ENCODE measurements at regions not wholly inside any gene's neighbourhood (a gene's known extent, or its start where the extent isn't known, plus 50 kb on each side); places are given as distances from the start of the nearest gene placed in this dataset.

- no peak for DNase-seq
- no peak overlapping the region for H3K27ac Mint-ChIP-seq (ENCODE audit: unreplicated experiment)
- intact Hi-C loops (cut with micrococcal nuclease; ENCODE audit: unreplicated experiment): no loop called here
- TF ChIP-seq CTCF (IDR thresholded peaks at IDR 0.05; ENCODE audit: unreplicated experiment): no peak
- CTCF ChIA-PET: interaction anchor here (0.7 kb wide), 1 partner anchor 12 kb away, joined by 3 read pairs; no protein-coding TSS in a partner anchor
- no peaks in the 10 kb centered on the region for H3K36me3 Mint-ChIP-seq (ENCODE audit: insufficient read depth, unreplicated experiment)
- H3K4me3 Mint-ChIP-seq (ENCODE audit: low read depth, unreplicated experiment): no peak overlapping the region
- no peaks in the 10 kb centered on the region for H3K27me3 Mint-ChIP-seq (ENCODE audit: unreplicated experiment)
- H3K4me1 Mint-ChIP-seq (ENCODE audit: low read depth, unreplicated experiment): peaks cover 9% of the 10 kb centered on the region
- H3K9me3 Mint-ChIP-seq (ENCODE audit: low read depth, unreplicated experiment): no peaks in the 10 kb centered on the region
- no TSS peak for BruUV-seq (replicated peaks)
These were observed 123.7 kb upstream of the EXOC2 start for GRCh38 chr6:816510-817084.

- TF ChIP-seq CTCF (IDR thresholded peaks at IDR 0.05; ENCODE audit: unreplicated experiment): no peak
- H3K4me1 Mint-ChIP-seq (ENCODE audit: low read depth, unreplicated experiment): peaks cover 9% of the 10 kb centered on the region
- no peaks in the 10 kb centered on the region for H3K27me3 Mint-ChIP-seq (ENCODE audit: unreplicated experiment)
- H3K4me3 Mint-ChIP-seq (ENCODE audit: low read depth, unreplicated experiment): no peak overlapping the region
- no peak overlapping the region for H3K27ac Mint-ChIP-seq (ENCODE audit: unreplicated experiment)
- no peaks in the 10 kb centered on the region for H3K36me3 Mint-ChIP-seq (ENCODE audit: insufficient read depth, unreplicated experiment)
- H3K9me3 Mint-ChIP-seq (ENCODE audit: low read depth, unreplicated experiment): no peaks in the 10 kb centered on the region
- peak; percentile 13 for DNase-seq
- intact Hi-C loops (cut with micrococcal nuclease; ENCODE audit: unreplicated experiment): no loop called here
- CTCF ChIA-PET: no interaction called here
- BruUV-seq (replicated peaks): no TSS peak
These were observed 122.4 kb upstream of the EXOC2 start for GRCh38 chr6:815348-815738.

GRCh38 chr6:814378-815347 is 121.7 kb upstream of the EXOC2 start:
- Mint-ChIP-seq H3K4me1 (ENCODE audit: low read depth, unreplicated experiment) (peaks cover 9% of the 10 kb centered on the region), H3K4me3 (ENCODE audit: low read depth, unreplicated experiment) (no peak overlapping the region), H3K36me3 (ENCODE audit: insufficient read depth, unreplicated experiment) (no peaks in the 10 kb centered on the region), H3K27me3 (ENCODE audit: unreplicated experiment) (no peaks in the 10 kb centered on the region), H3K9me3 (ENCODE audit: low read depth, unreplicated experiment) (no peaks in the 10 kb centered on the region), H3K27ac (ENCODE audit: unreplicated experiment) (no peak overlapping the region)
- intact Hi-C loops (cut with micrococcal nuclease; ENCODE audit: unreplicated experiment): no loop called here
- no peak for TF ChIP-seq CTCF (IDR thresholded peaks at IDR 0.05; ENCODE audit: unreplicated experiment)
- CTCF ChIA-PET: no interaction called here
- DNase-seq: no peak
- BruUV-seq (replicated peaks): no TSS peak

DNA sequence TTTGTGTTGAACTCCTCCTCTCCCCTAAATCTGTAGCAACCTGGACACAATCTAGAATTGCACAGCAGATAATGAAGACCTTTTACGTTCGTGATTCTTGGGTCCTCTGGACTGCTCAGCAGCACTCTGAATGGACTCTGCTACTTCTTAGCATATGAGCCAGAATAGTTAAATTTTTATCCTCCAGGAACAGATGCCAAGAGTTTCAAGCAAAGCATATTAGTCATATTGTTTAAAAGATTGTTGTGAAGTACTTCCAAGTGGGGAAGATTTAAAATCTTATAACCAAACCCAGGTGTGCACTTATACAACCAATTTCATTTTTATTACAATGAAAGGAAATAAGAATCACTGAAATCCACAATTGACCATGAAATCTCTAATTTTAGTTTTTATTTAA is 118.9 kb upstream of the EXOC2 start:
- H3K36me3 Mint-ChIP-seq (ENCODE audit: insufficient read depth, unreplicated experiment): no peaks in the 10 kb centered on the region
- DNase-seq: no peak
- H3K27ac Mint-ChIP-seq (ENCODE audit: unreplicated experiment): no peak overlapping the region
- no peaks in the 10 kb centered on the region for H3K27me3 Mint-ChIP-seq (ENCODE audit: unreplicated experiment)
- CTCF ChIA-PET: no interaction called here
- H3K9me3 Mint-ChIP-seq (ENCODE audit: low read depth, unreplicated experiment): no peaks in the 10 kb centered on the region
- no TSS peak for BruUV-seq (replicated peaks)
- no peak overlapping the region for H3K4me3 Mint-ChIP-seq (ENCODE audit: low read depth, unreplicated experiment)
- no peak for TF ChIP-seq CTCF (IDR thresholded peaks at IDR 0.05; ENCODE audit: unreplicated experiment)
- intact Hi-C loops (cut with micrococcal nuclease; ENCODE audit: unreplicated experiment): no loop called here
- H3K4me1 Mint-ChIP-seq (ENCODE audit: low read depth, unreplicated experiment): no peaks in the 10 kb centered on the region
